ENCODE measurements at regions not wholly inside any gene's neighbourhood (a gene's known extent, or its start where the extent isn't known, plus 50 kb on each side); places are given as distances from the start of the nearest gene placed in this dataset.
A peak's percentile ranks its signal among the peaks of the same experiment; 100 is the strongest.
"Not testable (repeated sequence)": the region's sequence is repeated elsewhere in the genome, so short reads cannot be mapped to it uniquely, and the experiment has no call there.

DNA sequence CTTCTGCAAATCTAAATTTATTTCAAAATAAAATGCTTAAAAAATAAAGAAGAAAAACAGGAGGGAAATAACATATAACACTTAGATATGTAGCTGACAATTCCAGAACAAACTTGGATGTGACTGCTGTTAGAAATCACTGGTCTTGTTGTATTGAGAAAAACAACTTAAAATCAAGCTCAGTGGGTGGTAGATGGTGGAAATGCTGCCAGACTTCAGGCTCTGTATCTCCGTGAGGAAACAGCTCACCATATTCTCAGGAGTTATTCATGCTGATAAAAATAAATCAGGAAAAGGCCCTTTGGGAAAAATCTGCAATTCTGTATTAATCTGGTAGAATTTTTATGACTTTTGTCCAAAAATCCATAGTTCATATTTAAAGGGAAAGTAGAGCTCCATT is 477.6 kb downstream of the RAP2B start:
- ChIA-PET POLR2A (interaction anchor here (1.0 kb wide), 1 partner anchor 479 kb away, joined by 3 read pairs; no protein-coding TSS in a partner anchor), CTCF (no interaction called here)
- H3K9me3 ChIP-seq (ENCODE audit: control insufficient read depth in 1 of 2, insufficient read depth in 1 of 2, low read length in 2 of 2), result no peaks in the 10 kb centered on the region
- no peak overlapping the region for H3K4me3 ChIP-seq (ENCODE audit: low read length)
- intact Hi-C loops (cut with DNase I, micrococcal nuclease), result no loop called here
- no peaks in the 10 kb centered on the region for H3K36me3 ChIP-seq (ENCODE audit: insufficient read depth, low read length)
- peaks cover 13% of the 10 kb centered on the region for H3K4me1 ChIP-seq (ENCODE audit: insufficient read depth, low read length)
- H3K27me3 Mint-ChIP-seq, result no peaks in the 10 kb centered on the region
- H3K9me3 Mint-ChIP-seq, result peaks cover 4% of the 10 kb centered on the region
- H3K36me3 Mint-ChIP-seq (ENCODE audit: low read depth), result no peaks in the 10 kb centered on the region
- no peak overlapping the region for H3K27ac ChIP-seq (ENCODE audit: low read depth in 1 of 2, low read length in 2 of 2)
- no peak for ATAC-seq (ENCODE audit: poor library complexity)
- TF ChIP-seq, protein P1, sequence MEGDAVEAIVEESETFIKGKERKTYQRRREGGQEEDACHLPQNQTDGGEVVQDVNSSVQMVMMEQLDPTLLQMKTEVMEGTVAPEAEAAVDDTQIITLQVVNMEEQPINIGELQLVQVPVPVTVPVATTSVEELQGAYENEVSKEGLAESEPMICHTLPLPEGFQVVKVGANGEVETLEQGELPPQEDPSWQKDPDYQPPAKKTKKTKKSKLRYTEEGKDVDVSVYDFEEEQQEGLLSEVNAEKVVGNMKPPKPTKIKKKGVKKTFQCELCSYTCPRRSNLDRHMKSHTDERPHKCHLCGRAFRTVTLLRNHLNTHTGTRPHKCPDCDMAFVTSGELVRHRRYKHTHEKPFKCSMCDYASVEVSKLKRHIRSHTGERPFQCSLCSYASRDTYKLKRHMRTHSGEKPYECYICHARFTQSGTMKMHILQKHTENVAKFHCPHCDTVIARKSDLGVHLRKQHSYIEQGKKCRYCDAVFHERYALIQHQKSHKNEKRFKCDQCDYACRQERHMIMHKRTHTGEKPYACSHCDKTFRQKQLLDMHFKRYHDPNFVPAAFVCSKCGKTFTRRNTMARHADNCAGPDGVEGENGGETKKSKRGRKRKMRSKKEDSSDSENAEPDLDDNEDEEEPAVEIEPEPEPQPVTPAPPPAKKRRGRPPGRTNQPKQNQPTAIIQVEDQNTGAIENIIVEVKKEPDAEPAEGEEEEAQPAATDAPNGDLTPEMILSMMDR (IDR thresholded peaks at IDR 0.05), result no peak
- no peak overlapping the region for H3K4me3 Mint-ChIP-seq
- H3K27me3 ChIP-seq (ENCODE audit: control insufficient read depth in 1 of 2, insufficient read depth in 2 of 2, low read length in 2 of 2), result no peaks in the 10 kb centered on the region
- H3K4me1 Mint-ChIP-seq (ENCODE audit: low read depth), result peaks cover 36% of the 10 kb centered on the region
- DNase-seq, result no peak
- H3K27ac Mint-ChIP-seq, result no peak overlapping the region

DNA sequence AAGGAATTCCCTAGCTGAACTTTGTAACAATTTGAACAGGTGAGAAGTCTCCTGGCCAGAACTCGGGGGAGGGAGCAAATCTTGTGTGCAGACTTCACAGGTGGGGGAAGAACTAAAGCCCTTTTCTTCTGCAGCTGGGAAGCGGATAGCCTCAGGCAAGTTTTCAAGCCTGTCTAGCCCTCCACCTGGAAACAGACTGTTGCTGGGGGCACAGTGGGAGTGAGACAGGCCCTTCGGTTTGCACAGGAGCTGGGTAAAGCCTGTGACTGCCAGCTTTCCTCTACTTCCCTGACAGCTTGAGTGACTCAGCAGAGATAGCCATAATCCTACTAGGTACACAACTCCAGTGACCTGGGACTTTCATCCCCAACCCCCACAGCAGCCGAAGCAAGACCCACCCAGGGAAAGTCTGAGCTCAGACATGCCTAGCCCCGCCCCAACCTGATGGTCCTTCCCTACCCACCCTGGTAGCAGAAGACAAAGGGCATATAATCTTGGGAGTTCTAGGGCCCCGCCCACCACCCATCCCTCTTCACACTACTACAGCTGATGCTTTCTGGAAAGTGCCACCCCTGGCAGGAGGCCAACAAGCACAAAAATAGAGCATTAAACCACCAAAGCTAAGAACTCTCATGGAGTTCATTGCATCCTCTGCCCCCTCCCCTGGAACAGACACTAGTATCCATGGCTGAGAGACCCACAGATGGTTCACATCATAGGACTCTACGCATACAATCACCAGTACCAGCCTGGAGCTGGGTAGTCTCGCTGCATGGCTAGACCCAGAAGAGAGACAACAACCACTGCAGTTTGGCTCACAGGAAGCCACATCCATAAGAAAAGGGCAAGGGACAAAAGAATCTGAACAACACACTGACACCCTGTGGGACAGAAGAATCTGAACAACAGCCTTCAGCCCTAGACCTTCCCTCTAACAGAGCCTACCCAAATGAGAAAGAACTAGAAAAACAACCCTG is 479.0 kb downstream of the RAP2B start:
- POLR2A ChIA-PET, result interaction anchor here (0.8 to 2.0 kb wide), 4 partner anchors 13 to 1372 kb away, joined by 3 to 8 read pairs (median 5); no protein-coding TSS in a partner anchor
- ATAC-seq (ENCODE audit: poor library complexity), result no peak
- no peak overlapping the region for H3K27ac ChIP-seq (ENCODE audit: low read depth in 1 of 2, low read length in 2 of 2)
- H3K27me3 ChIP-seq (ENCODE audit: control insufficient read depth in 1 of 2, insufficient read depth in 2 of 2, low read length in 2 of 2), result no peaks in the 10 kb centered on the region
- no peak overlapping the region for H3K4me3 ChIP-seq (ENCODE audit: low read length)
- Mint-ChIP-seq H3K36me3 (ENCODE audit: low read depth) (no peaks in the 10 kb centered on the region), H3K4me1 (ENCODE audit: low read depth) (peaks cover 39% of the 10 kb centered on the region), H3K27me3 (no peaks in the 10 kb centered on the region), H3K4me3 (no peak overlapping the region), H3K27ac (no peak overlapping the region), H3K9me3 (peaks cover 6% of the 10 kb centered on the region)
- TF ChIP-seq, protein P1 (IDR thresholded peaks at IDR 0.05), result no peak
- CTCF ChIA-PET, result no interaction called here
- peaks cover 13% of the 10 kb centered on the region for H3K4me1 ChIP-seq (ENCODE audit: insufficient read depth, low read length)
- DNase-seq, result no peak
- H3K36me3 ChIP-seq (ENCODE audit: insufficient read depth, low read length), result no peaks in the 10 kb centered on the region
- H3K9me3 ChIP-seq (ENCODE audit: control insufficient read depth in 1 of 2, insufficient read depth in 1 of 2, low read length in 2 of 2), result no peaks in the 10 kb centered on the region
- intact Hi-C loops (cut with DNase I, micrococcal nuclease), result no loop called here

DNA sequence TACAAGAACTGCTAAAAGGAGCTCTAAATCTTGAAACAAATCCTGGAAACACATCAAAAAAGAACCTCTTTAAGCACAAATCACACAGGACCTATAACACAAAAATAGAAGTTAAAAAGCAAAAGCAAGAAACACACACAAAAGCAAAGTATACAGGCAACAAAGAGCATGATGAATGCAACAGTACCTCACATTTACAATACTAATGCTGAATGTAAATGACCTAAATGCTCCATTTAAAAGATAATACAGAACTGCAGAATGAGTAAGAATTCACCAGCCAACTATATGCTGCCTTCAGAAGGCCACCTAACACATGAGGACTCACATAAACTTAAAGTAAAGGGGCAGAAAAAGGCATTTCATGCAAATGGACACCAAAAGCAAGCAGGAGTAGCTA is 478.6 kb upstream of the ARHGEF26 start:
- H3K36me3 ChIP-seq (ENCODE audit: insufficient read depth, low read length); CTCF ChIA-PET; H3K27me3 Mint-ChIP-seq; H3K27ac ChIP-seq (ENCODE audit: low read depth in 1 of 2, low read length in 2 of 2); DNase-seq; H3K27me3 ChIP-seq (ENCODE audit: control insufficient read depth in 1 of 2, insufficient read depth in 2 of 2, low read length in 2 of 2); H3K36me3 Mint-ChIP-seq (ENCODE audit: low read depth); intact Hi-C loops (cut with DNase I, micrococcal nuclease); ATAC-seq (ENCODE audit: poor library complexity); H3K4me3 Mint-ChIP-seq; H3K4me3 ChIP-seq (ENCODE audit: low read length); H3K9me3 ChIP-seq (ENCODE audit: control insufficient read depth in 1 of 2, insufficient read depth in 1 of 2, low read length in 2 of 2); H3K9me3 Mint-ChIP-seq: not testable (repeated sequence)
- Mint-ChIP-seq H3K27ac (peak overlapping the region; percentile 65), H3K4me1 (ENCODE audit: low read depth) (peaks cover 39% of the 10 kb centered on the region)
- H3K4me1 ChIP-seq (ENCODE audit: insufficient read depth, low read length), result peaks cover 13% of the 10 kb centered on the region
- POLR2A ChIA-PET, result interaction anchor here (1.2 to 2.2 kb wide), 4 partner anchors 11 to 21 kb away, joined by 3 to 8 read pairs (median 7); no protein-coding TSS in a partner anchor

DNA sequence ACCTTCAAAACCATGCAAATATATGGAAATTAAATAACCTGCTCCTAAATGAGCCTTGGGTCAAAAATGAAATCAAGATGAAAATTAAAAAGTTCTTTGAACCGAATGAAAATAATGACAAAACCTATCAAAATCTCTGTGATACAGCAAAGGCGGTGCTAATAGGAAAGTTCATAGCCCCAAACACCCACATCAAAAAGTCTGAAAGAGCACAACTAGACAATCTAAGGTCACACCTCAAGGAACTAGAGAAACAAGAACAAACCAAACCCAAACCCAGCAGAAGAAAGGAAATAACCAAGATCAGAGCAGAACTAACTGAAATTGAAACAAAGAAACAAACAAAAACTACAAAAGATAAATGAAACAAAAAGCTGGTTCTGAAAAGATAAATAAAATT is 477.7 kb upstream of the ARHGEF26 start:
- Mint-ChIP-seq H3K27ac (peak overlapping the region; percentile 65), H3K4me1 (ENCODE audit: low read depth) (peaks cover 39% of the 10 kb centered on the region), H3K4me3 (peak overlapping the region; percentile 28)
- H3K9me3 Mint-ChIP-seq; ATAC-seq (ENCODE audit: poor library complexity); H3K27me3 Mint-ChIP-seq; CTCF ChIA-PET; H3K9me3 ChIP-seq (ENCODE audit: control insufficient read depth in 1 of 2, insufficient read depth in 1 of 2, low read length in 2 of 2); H3K36me3 Mint-ChIP-seq (ENCODE audit: low read depth); H3K27ac ChIP-seq (ENCODE audit: low read depth in 1 of 2, low read length in 2 of 2); H3K27me3 ChIP-seq (ENCODE audit: control insufficient read depth in 1 of 2, insufficient read depth in 2 of 2, low read length in 2 of 2); intact Hi-C loops (cut with DNase I, micrococcal nuclease); H3K4me3 ChIP-seq (ENCODE audit: low read length); H3K36me3 ChIP-seq (ENCODE audit: insufficient read depth, low read length): not testable (repeated sequence)
- DNase-seq, result peak in 3 of 14 experiments; percentile 23 to 81 (median 43)
- POLR2A ChIA-PET, result interaction anchor here (0.6 to 2.2 kb wide), 9 partner anchors 12 to 483 kb away, joined by 3 to 11 read pairs (median 5); partner anchors contain the start of gene RAP2B
- H3K4me1 ChIP-seq (ENCODE audit: insufficient read depth, low read length), result peaks cover 13% of the 10 kb centered on the region
